ENCODE measurements at regions not wholly inside any gene's neighbourhood (a gene's known extent, or its start where the extent isn't known, plus 50 kb on each side); places are given as distances from the start of the nearest gene placed in this dataset.

DNA sequence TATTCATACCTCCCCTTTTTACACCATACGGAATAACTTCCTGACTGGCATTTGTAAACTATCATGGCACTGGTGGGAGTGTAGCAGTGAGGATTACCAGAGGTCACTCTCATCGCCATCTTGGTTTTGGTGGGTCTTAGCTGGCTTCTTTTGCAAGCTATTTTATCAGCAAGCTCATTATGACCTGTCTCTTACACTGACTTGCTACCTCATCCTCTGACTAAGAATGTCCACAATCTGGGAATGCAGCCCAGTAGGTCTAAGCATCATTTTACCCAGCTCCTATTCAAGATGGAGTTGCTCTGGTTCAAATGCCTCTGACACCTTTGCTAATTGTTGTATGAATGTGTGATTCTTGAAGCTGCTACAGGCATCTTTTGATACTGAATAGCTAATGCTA is 950.8 kb upstream of the SLC39A10 start:
- no peak for DNase-seq
- ATAC-seq, result no peak
- in situ Hi-C loops (cut with MboI; ENCODE audit: low sequenced_read_pairs in 4 of 4), result no loop called here
- Histone ChIP-seq H3K27ac (no peak overlapping the region), H3K27me3 (no peaks in the 10 kb centered on the region), H3K9me3 (no peaks in the 10 kb centered on the region), H3K4me1 (no peaks in the 10 kb centered on the region), H3K4me3 (no peak overlapping the region), H3K36me3 (no peaks in the 10 kb centered on the region)
- TF ChIP-seq, protein P1, sequence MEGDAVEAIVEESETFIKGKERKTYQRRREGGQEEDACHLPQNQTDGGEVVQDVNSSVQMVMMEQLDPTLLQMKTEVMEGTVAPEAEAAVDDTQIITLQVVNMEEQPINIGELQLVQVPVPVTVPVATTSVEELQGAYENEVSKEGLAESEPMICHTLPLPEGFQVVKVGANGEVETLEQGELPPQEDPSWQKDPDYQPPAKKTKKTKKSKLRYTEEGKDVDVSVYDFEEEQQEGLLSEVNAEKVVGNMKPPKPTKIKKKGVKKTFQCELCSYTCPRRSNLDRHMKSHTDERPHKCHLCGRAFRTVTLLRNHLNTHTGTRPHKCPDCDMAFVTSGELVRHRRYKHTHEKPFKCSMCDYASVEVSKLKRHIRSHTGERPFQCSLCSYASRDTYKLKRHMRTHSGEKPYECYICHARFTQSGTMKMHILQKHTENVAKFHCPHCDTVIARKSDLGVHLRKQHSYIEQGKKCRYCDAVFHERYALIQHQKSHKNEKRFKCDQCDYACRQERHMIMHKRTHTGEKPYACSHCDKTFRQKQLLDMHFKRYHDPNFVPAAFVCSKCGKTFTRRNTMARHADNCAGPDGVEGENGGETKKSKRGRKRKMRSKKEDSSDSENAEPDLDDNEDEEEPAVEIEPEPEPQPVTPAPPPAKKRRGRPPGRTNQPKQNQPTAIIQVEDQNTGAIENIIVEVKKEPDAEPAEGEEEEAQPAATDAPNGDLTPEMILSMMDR (IDR thresholded peaks at IDR 0.05 in 4 of 5, conservative IDR thresholded peaks at IDR 0.05 in 1 of 5), result no peak
- no peak for TF ChIP-seq POLR2A (IDR thresholded peaks at IDR 0.05)
- intact Hi-C loops (cut with DNase I; ENCODE audit: low total_unique reads), result no loop called here

DNA sequence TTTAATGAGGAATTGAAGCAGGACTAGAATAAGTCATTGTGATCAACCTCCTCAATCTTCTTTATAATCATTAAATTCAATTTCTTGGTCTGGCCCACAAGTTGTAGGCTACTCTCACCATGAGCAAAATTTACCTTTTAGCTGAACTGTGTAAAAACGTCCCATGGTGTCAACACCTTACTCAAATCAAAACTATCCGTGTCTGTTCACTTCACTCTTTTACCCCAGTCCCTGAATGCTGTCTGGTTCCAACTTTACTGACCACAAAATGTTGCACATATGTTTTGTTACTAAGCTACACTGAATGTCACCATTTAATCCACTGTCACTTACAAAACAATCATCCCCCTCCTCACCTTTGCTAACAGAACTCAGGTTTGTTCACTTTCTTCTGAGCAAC is 951.6 kb upstream of the SLC39A10 start:
- no peaks in the 10 kb centered on the region for H3K4me1 ChIP-seq
- in situ Hi-C loops (cut with MboI; ENCODE audit: low sequenced_read_pairs in 4 of 4), result no loop called here
- ATAC-seq (no peak), DNase-seq (no peak)
- no peak overlapping the region for H3K4me3 ChIP-seq
- no peaks in the 10 kb centered on the region for H3K36me3 ChIP-seq
- no peaks in the 10 kb centered on the region for H3K27me3 ChIP-seq
- no peak overlapping the region for H3K27ac ChIP-seq
- TF ChIP-seq, protein P1 (IDR thresholded peaks at IDR 0.05 in 4 of 5, conservative IDR thresholded peaks at IDR 0.05 in 1 of 5), result no peak
- no peak for TF ChIP-seq POLR2A (IDR thresholded peaks at IDR 0.05)
- no peaks in the 10 kb centered on the region for H3K9me3 ChIP-seq
- intact Hi-C loops (cut with DNase I; ENCODE audit: low total_unique reads), result no loop called here

DNA sequence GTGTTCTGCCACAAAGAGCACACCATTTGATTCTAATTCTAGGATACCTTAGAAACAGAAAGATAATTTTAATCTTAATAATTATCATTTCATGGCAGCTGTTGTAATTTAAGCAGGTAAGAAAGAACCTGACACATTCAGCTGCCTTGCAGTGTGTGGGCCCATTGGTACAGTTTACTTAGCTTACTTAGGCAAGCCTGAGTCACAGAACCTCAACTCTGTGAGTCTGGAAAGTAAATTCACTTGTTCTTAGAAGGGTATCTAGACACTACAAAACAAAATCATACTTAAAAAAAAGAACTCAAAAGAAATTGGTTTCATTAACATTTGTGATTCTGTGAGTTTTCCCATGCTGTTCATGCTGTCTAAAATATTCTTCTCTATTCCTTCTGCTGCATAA is 956.3 kb upstream of the SLC39A10 start:
- in situ Hi-C loops (cut with MboI; ENCODE audit: low sequenced_read_pairs in 4 of 4), result no loop called here
- intact Hi-C loops (cut with DNase I; ENCODE audit: low total_unique reads), result no loop called here
- ATAC-seq (no peak), DNase-seq (no peak)
- Histone ChIP-seq H3K27ac (no peak overlapping the region), H3K27me3 (no peaks in the 10 kb centered on the region), H3K36me3 (no peaks in the 10 kb centered on the region), H3K9me3 (no peaks in the 10 kb centered on the region), H3K4me1 (no peaks in the 10 kb centered on the region), H3K4me3 (no peak overlapping the region)
- TF ChIP-seq POLR2A (IDR thresholded peaks at IDR 0.05), result no peak

DNA sequence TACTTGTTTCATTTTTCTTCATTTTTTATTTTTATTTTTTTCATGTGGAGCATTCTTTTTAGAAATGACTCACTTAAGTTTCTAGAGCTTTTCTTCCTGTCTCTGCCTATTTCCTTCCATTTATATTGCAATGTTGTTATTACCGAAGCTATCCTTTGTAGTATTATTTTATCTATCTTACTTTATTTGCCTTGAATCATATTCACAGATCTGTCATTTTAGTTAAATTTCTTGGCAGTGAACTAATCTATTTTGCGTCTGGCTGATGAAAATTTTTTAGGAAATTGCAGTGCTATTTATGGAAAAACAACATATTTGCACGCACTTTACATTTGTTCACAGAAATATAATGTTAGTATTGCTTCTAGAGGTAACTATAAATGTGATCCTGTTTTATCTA is 956.9 kb upstream of the SLC39A10 start:
- no peaks in the 10 kb centered on the region for H3K36me3 ChIP-seq
- no peaks in the 10 kb centered on the region for H3K27me3 ChIP-seq
- intact Hi-C loops (cut with DNase I; ENCODE audit: low total_unique reads), result no loop called here
- H3K27ac ChIP-seq, result no peak overlapping the region
- no peaks in the 10 kb centered on the region for H3K4me1 ChIP-seq
- no peaks in the 10 kb centered on the region for H3K9me3 ChIP-seq
- ATAC-seq, result no peak
- TF ChIP-seq, protein P1 (IDR thresholded peaks at IDR 0.05 in 4 of 5, conservative IDR thresholded peaks at IDR 0.05 in 1 of 5), result no peak
- TF ChIP-seq POLR2A (IDR thresholded peaks at IDR 0.05), result no peak
- DNase-seq, result no peak
- in situ Hi-C loops (cut with MboI; ENCODE audit: low sequenced_read_pairs in 4 of 4), result no loop called here
- no peak overlapping the region for H3K4me3 ChIP-seq

DNA sequence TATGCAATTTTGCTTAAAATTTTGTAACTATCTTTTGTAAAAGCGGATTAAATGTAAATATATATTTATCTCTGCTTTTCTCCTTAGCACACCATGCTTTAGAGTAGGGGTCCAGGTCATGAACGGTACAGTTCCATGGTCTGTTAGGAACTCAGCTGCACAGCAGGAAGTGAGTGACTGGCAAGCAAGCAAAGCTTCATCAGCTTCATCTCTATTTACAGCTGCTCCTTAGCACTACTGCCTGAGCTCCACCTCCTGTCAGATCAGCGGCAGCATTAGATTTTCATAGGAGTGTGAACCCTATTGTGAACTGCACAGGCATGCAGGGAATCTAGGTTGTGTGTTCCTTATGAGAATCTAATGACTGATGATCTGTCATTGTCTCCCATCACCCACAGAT is 959.0 kb upstream of the SLC39A10 start:
- Histone ChIP-seq H3K27ac (no peak overlapping the region), H3K9me3 (no peaks in the 10 kb centered on the region), H3K27me3 (no peaks in the 10 kb centered on the region), H3K4me1 (no peaks in the 10 kb centered on the region), H3K36me3 (no peaks in the 10 kb centered on the region), H3K4me3 (no peak overlapping the region)
- no peak for ATAC-seq
- intact Hi-C loops (cut with DNase I; ENCODE audit: low total_unique reads) (no loop called here), in situ Hi-C loops (cut with MboI; ENCODE audit: low sequenced_read_pairs in 4 of 4) (no loop called here)
- no peak for TF ChIP-seq POLR2A (IDR thresholded peaks at IDR 0.05)
- TF ChIP-seq, protein P1 (IDR thresholded peaks at IDR 0.05 in 4 of 5, conservative IDR thresholded peaks at IDR 0.05 in 1 of 5), result no peak
- no peak for DNase-seq
